DND-41 (cell line): ENCODE measurements at regions not wholly inside any gene's neighbourhood (a gene's known extent, or its start where the extent isn't known, plus 50 kb on each side); places are given as distances from the start of the nearest gene placed in this dataset.

ENCODE experiments used
- ATAC-seq: fragments of 200-7000 bp; cut with Tn5 transposase; 3 replicates; pipeline ENCODE4 v1.9.1; 2021; ENCODE audit warnings: low read depth; ENCODE audit not compliant: insufficient read depth
- DNase-seq: peaks from one replicate; pipeline ENCODE4 v3.0.0-alpha.2; 2020
- H2AFZ ChIP-seq: 2 replicates; pipeline ENCODE4 v1.6.0; 2012; ENCODE audit warnings: low read depth, low read length
- H3K27ac ChIP-seq: 2 replicates; pipeline ENCODE4 v1.5.1; 2012; ENCODE audit warnings: low read length, inconsistent platforms
- H3K27me3 ChIP-seq: fragments of 200-600 bp; sonication (generic); 2 replicates; pipeline ENCODE4 v1.6.0; 2012; ENCODE audit warnings: low read length, mild to moderate bottlenecking, inconsistent platforms; ENCODE audit not compliant: insufficient read depth, poor library complexity
- H3K36me3 ChIP-seq: 2 replicates; pipeline ENCODE4 v1.5.1; 2012; ENCODE audit warnings: low read length, inconsistent platforms; ENCODE audit not compliant: insufficient read depth
- H3K4me1 ChIP-seq: 2 replicates; pipeline ENCODE4 v1.5.1; 2012; ENCODE audit warnings: mild to moderate bottlenecking, low read length; ENCODE audit not compliant: insufficient read depth
- H3K4me2 ChIP-seq: 2 replicates; pipeline ENCODE4 v1.6.0; 2012; ENCODE audit warnings: mild to moderate bottlenecking, moderate library complexity, low read length, inconsistent platforms; ENCODE audit not compliant: insufficient read depth
- H3K4me3 ChIP-seq, 2 experiments: fragments of 200-600 bp in 1 of 2; shearing (Covaris generic) in 1 of 2; 2 replicates each; pipeline ENCODE4 v1.5.1; 2012 to 2016; ENCODE audit warnings: inconsistent platforms in 2 of 2, low read length in 2 of 2, mild to moderate bottlenecking in 2 of 2, low read depth in 1 of 2, moderate library complexity in 1 of 2
- H3K79me2 ChIP-seq: 2 replicates; pipeline ENCODE4 v1.6.0; 2012; ENCODE audit warnings: low read length, inconsistent platforms; ENCODE audit not compliant: insufficient read depth
- H3K9ac ChIP-seq: 2 replicates; pipeline ENCODE4 v1.6.0; 2012; ENCODE audit warnings: low read depth, mild to moderate bottlenecking, inconsistent platforms, low read length, moderate library complexity
- H3K9me3 ChIP-seq: 2 replicates; pipeline ENCODE4 v1.5.1; 2012; ENCODE audit warnings: low read length, moderate library complexity, mild to moderate bottlenecking, inconsistent platforms; ENCODE audit not compliant: insufficient read depth, severe bottlenecking
- H4K20me1 ChIP-seq: 2 replicates; pipeline ENCODE4 v1.6.0; 2012; ENCODE audit warnings: low read length; ENCODE audit not compliant: insufficient read depth
- CTCF ChIP-seq: IDR thresholded peaks from 2 replicates; pipeline ENCODE4 v1.5.1; 2012; ENCODE audit warnings: borderline replicate concordance, low read length, moderate library complexity, mild to moderate bottlenecking; ENCODE audit not compliant: poor library complexity, severe bottlenecking; ENCODE audit errors: extremely low read depth
- EZH2 ChIP-seq: IDR thresholded peaks from 3 replicates; pipeline ENCODE4 v1.6.1; 2012; ENCODE audit warnings: borderline replicate concordance, low read depth, mild to moderate bottlenecking, moderate library complexity, low read length, inconsistent platforms; ENCODE audit not compliant: severe bottlenecking

GRCh38 chr3:162196964-162197363 lies 700.4 kb downstream of the OTOL1 start:
- Histone ChIP-seq H3K9me3 (no peaks in the 10 kb centered on the region), H3K27ac (peak overlapping the region; percentile 54; the same call in 1 of the 2 replicates), H3K4me3 (no peak overlapping the region), H3K4me1 (peaks cover 7% of the 10 kb centered on the region), H3K27me3 (no peaks in the 10 kb centered on the region), H2AFZ (peak overlapping the region; percentile 48; the same call in 1 of the 2 replicates), H4K20me1 (no peaks in the 10 kb centered on the region), H3K4me2 (peak overlapping the region; percentile 35; the same call in 1 of the 2 replicates), H3K9ac (no peak overlapping the region), H3K36me3 (no peaks in the 10 kb centered on the region), H3K79me2 (no peaks in the 10 kb centered on the region)
- ATAC-seq (peak; percentile 35; the same call in 1 of the 3 replicates), DNase-seq (no peak)
- TF ChIP-seq EZH2 = no peak
- TF ChIP-seq CTCF = no peak

GRCh38 chr3:162200836-162201235 lies 704.2 kb downstream of the OTOL1 start:
- H4K20me1 ChIP-seq = no peaks in the 10 kb centered on the region

GRCh38 chr3:162206648-162207047 lies 710.0 kb downstream of the OTOL1 start:
- no peak for DNase-seq

More at GRCh38 chr3:162200836-162201235, 704.2 kb downstream of the OTOL1 start:
- DNase-seq = no peak
- Histone ChIP-seq H3K27ac (no peak overlapping the region), H2AFZ (no peak overlapping the region), H3K9ac (no peak overlapping the region), H3K27me3 (no peaks in the 10 kb centered on the region), H3K79me2 (no peaks in the 10 kb centered on the region), H3K4me3 (no peak overlapping the region), H3K4me2 (no peak overlapping the region), H3K36me3 (no peaks in the 10 kb centered on the region), H3K4me1 (peaks cover 7% of the 10 kb centered on the region), H3K9me3 (no peaks in the 10 kb centered on the region)
- ATAC-seq = no peak
- TF ChIP-seq EZH2 (no peak), CTCF (no peak)

More at GRCh38 chr3:162206648-162207047, 710.0 kb downstream of the OTOL1 start:
- Histone ChIP-seq H3K9ac (no peak overlapping the region), H3K4me3 (no peak overlapping the region), H3K27me3 (no peaks in the 10 kb centered on the region), H3K79me2 (no peaks in the 10 kb centered on the region), H3K27ac (no peak overlapping the region), H4K20me1 (no peaks in the 10 kb centered on the region), H2AFZ (no peak overlapping the region), H3K9me3 (no peaks in the 10 kb centered on the region), H3K36me3 (no peaks in the 10 kb centered on the region), H3K4me2 (no peak overlapping the region), H3K4me1 (no peaks in the 10 kb centered on the region)
- no peak for TF ChIP-seq EZH2
- no peak for TF ChIP-seq CTCF
- ATAC-seq = no peak
